H9 (cell line): ENCODE measurements at regions not wholly inside any gene's neighbourhood (a gene's known extent, or its start where the extent isn't known, plus 50 kb on each side); places are given as distances from the start of the nearest gene placed in this dataset.

ENCODE experiments used
- DNase-seq: peaks from one replicate; pipeline ENCODE4 v3.0.0-alpha.2; 2017
- H2AFZ ChIP-seq: one replicate; pipeline ENCODE4 v1.6.1; 2013; ENCODE audit warnings: mild to moderate bottlenecking, low read length, control low read depth, moderate library complexity
- H2AK5ac ChIP-seq: 2 replicates; pipeline ENCODE4 v1.6.1; 2013; ENCODE audit warnings: low read length, control low read depth, mixed read lengths; ENCODE audit not compliant: insufficient read length
- H2BK120ac ChIP-seq: one replicate; pipeline ENCODE4 v1.6.1; 2013; ENCODE audit warnings: low read depth, mild to moderate bottlenecking, low read length, control low read depth, inconsistent platforms; ENCODE audit not compliant: poor library complexity, severe bottlenecking
- H2BK12ac ChIP-seq: 2 replicates; pipeline ENCODE4 v1.6.1; 2013; ENCODE audit warnings: low read length, control low read depth, mixed read lengths, low read depth; ENCODE audit not compliant: insufficient read length
- H2BK15ac ChIP-seq: 2 replicates; pipeline ENCODE4 v1.6.1; 2013; ENCODE audit warnings: low read depth, low read length, control low read depth
- H2BK20ac ChIP-seq: one replicate; pipeline ENCODE4 v1.6.1; 2013; ENCODE audit warnings: low read depth, mild to moderate bottlenecking, low read length, control low read depth, inconsistent platforms; ENCODE audit not compliant: poor library complexity, severe bottlenecking
- H2BK5ac ChIP-seq: 2 replicates; pipeline ENCODE4 v1.6.1; 2013; ENCODE audit warnings: low read length, control low read depth, mixed read lengths; ENCODE audit not compliant: insufficient read length
- H3K14ac ChIP-seq: 2 replicates; pipeline ENCODE4 v1.6.1; 2013; ENCODE audit warnings: low read length, control low read depth; ENCODE audit not compliant: insufficient read depth
- H3K18ac ChIP-seq: 2 replicates; pipeline ENCODE4 v1.6.1; 2013; ENCODE audit warnings: low read depth, mild to moderate bottlenecking, mixed read lengths, low read length, control low read depth; ENCODE audit not compliant: insufficient read length
- H3K23ac ChIP-seq: 2 replicates; pipeline ENCODE4 v1.6.1; 2013; ENCODE audit warnings: low read length, control low read depth, mixed read lengths, low read depth; ENCODE audit not compliant: insufficient read length
- H3K23me2 ChIP-seq: 2 replicates; pipeline ENCODE4 v1.6.1; 2013; ENCODE audit warnings: low read depth, mild to moderate bottlenecking, mixed read lengths, low read length, control low read depth; ENCODE audit not compliant: insufficient read length, poor library complexity, severe bottlenecking
- H3K27ac ChIP-seq: 2 replicates; pipeline ENCODE4 v1.5.1; 2013; ENCODE audit warnings: low read length, control low read depth, mixed read lengths, low read depth; ENCODE audit not compliant: insufficient read length
- H3K27me3 ChIP-seq: 2 replicates; pipeline ENCODE4 v1.6.1; 2013; ENCODE audit warnings: low read length, control low read depth, inconsistent platforms; ENCODE audit not compliant: insufficient read depth
- H3K4ac ChIP-seq: 2 replicates; pipeline ENCODE4 v1.6.1; 2013; ENCODE audit warnings: low read depth, mild to moderate bottlenecking, control low read depth, inconsistent platforms, low read length, moderate library complexity
- H3K4me1 ChIP-seq: 2 replicates; pipeline ENCODE4 v1.6.1; 2013; ENCODE audit warnings: low read length, control low read depth, inconsistent platforms; ENCODE audit not compliant: insufficient read depth
- H3K4me2 ChIP-seq: 2 replicates; pipeline ENCODE4 v1.6.1; 2013; ENCODE audit warnings: low read length, control low read depth, mixed read lengths; ENCODE audit not compliant: insufficient read length, insufficient read depth
- H3K56ac ChIP-seq: 2 replicates; pipeline ENCODE4 v1.6.1; 2013; ENCODE audit warnings: low read depth, mild to moderate bottlenecking, mixed read lengths, low read length, control low read depth; ENCODE audit not compliant: insufficient read length
- H3K79me1 ChIP-seq: 2 replicates; pipeline ENCODE4 v1.6.1; 2013; ENCODE audit warnings: low read depth, mild to moderate bottlenecking, moderate library complexity, low read length, control low read depth, inconsistent platforms; ENCODE audit not compliant: insufficient read depth, poor library complexity, severe bottlenecking
- H3K79me2 ChIP-seq: 2 replicates; pipeline ENCODE4 v1.6.1; 2013; ENCODE audit warnings: low read length, control low read depth, inconsistent platforms; ENCODE audit not compliant: insufficient read depth
- H3K9ac ChIP-seq: 2 replicates; pipeline ENCODE4 v1.6.1; 2013; ENCODE audit warnings: low read length, control low read depth, mixed read lengths; ENCODE audit not compliant: insufficient read length; ENCODE audit errors: extremely low read depth
- H3K9me3 ChIP-seq: one replicate; pipeline ENCODE4 v1.6.1; 2013; ENCODE audit warnings: low read depth, low read length, inconsistent platforms; ENCODE audit not compliant: control insufficient read depth
- H3T11ph ChIP-seq: one replicate; pipeline ENCODE4 v1.6.1; 2013; ENCODE audit warnings: mild to moderate bottlenecking, low read length, control low read depth, inconsistent platforms
- H4K20me1 ChIP-seq: one replicate; pipeline ENCODE4 v1.6.1; 2013; ENCODE audit not compliant: control insufficient read depth, insufficient read length, insufficient read depth
- H4K5ac ChIP-seq: 2 replicates; pipeline ENCODE4 v1.6.1; 2013; ENCODE audit warnings: low read depth, mild to moderate bottlenecking, mixed read lengths, low read length, control low read depth; ENCODE audit not compliant: insufficient read length
- H4K8ac ChIP-seq: replicated peaks from 2 replicates; pipeline ENCODE4 v1.6.1; 2013; ENCODE audit warnings: low read length, control low read depth, mixed read lengths, low read depth; ENCODE audit not compliant: insufficient read length
- H4K91ac ChIP-seq: 2 replicates; pipeline ENCODE4 v1.6.1; 2013; ENCODE audit warnings: low read depth, mild to moderate bottlenecking, moderate library complexity, mixed read lengths, low read length, control low read depth; ENCODE audit not compliant: insufficient read length
- H3K27ac Mint-ChIP-seq, 3 experiments: 2 replicates in 2 of 3; 3 replicates in 1 of 3; pipeline ENCODE4 v1.8.0; 2020 to 2021; ENCODE audit warnings: mixed read lengths in 3 of 3, mild to moderate bottlenecking in 1 of 3, moderate library complexity in 1 of 3
- H3K27me3 Mint-ChIP-seq: 2 replicates; pipeline ENCODE4 v1.8.0; 2021; ENCODE audit warnings: low read depth, mild to moderate bottlenecking, moderate library complexity, mixed read lengths
- H3K36me3 Mint-ChIP-seq, 3 experiments: 2 replicates in 2 of 3; 3 replicates in 1 of 3; pipeline ENCODE4 v1.8.0; 2020 to 2021; ENCODE audit warnings: low read depth in 3 of 3, mixed read lengths in 3 of 3; ENCODE audit not compliant: insufficient read depth in 1 of 3
- H3K4me1 Mint-ChIP-seq, 2 experiments: 2 replicates each; pipeline ENCODE4 v1.8.0; 2020; ENCODE audit warnings: mixed read lengths in 2 of 2
- H3K4me3 Mint-ChIP-seq, 2 experiments: 2 replicates in 1 of 2; 3 replicates in 1 of 2; pipeline ENCODE4 v1.8.0; 2020 to 2021; ENCODE audit warnings: mild to moderate bottlenecking in 2 of 2, mixed read lengths in 2 of 2, moderate library complexity in 1 of 2
- H3K9me3 Mint-ChIP-seq, 2 experiments: 2 replicates in 1 of 2; 3 replicates in 1 of 2; pipeline ENCODE4 v1.8.0; 2020; ENCODE audit warnings: mild to moderate bottlenecking in 2 of 2, mixed read lengths in 2 of 2, moderate library complexity in 1 of 2
- WGBS: extraction: QIAGEN DNeasy Blood & Tissue Kit; methylation state at CpG from one replicate; pipeline ENCODE4 v1.1.7; 2013; ENCODE audit warnings: missing lambda C conversion rate, low lambda C conversion rate, mixed read lengths; ENCODE audit not compliant: insufficient read length; ENCODE audit errors: extremely low coverage; 5-methylcytosine and 5-hydroxymethylcytosine counted together
- TF ChIP-seq, protein P1 (sequence below): fragments of 200-600 bp; sonication (generic); conservative IDR thresholded peaks from 3 replicates; pipeline ENCODE4 v1.8.0; 2021; ENCODE audit warnings: antibody characterized with exemption, mild to moderate bottlenecking

DNA sequence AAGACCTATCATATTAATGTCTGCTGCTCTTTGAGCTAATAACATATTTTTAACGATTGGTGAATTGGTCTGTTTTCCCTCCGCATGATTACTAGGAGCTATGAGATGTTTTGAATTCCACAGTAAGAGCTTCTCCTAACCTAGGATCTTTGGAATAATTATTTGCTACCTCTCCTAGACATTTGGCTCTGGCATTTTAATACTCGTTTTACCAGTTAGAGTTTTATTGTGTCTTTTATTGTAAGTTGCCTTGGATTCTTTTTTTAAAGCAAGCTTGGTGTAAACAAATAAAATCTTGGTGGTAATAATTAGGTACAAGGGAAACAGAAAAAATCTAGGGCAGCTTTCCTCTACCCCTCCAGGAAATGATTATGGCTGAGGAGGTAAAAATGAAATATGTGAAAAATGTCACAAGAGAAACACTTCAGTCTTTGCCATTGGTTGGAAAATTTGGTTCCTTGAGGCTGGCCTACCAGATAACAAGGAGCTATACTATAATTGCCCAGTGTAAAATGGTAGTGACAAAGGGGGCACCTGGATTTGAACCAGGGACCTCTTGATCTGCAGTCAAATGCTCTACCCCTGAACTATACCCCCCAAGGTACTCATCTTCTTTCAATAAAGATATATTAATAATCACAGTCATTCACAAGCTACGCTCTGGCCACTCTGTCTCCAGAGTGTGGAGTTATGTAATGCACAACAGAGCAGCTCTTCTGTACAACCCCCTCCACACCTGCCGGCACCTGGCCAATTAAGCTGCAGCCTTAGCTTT, 85.4 kb downstream of the ZNF777 start:
- Histone ChIP-seq H2AK5ac (no peak overlapping the region), H4K5ac (no peak overlapping the region), H2BK15ac (no peak overlapping the region), H2BK12ac (no peak overlapping the region), H2BK120ac (no peak overlapping the region), H3K4ac (no peak overlapping the region), H3K23ac (no peak overlapping the region), H3K4me2 (no peak overlapping the region), H3T11ph (no peak overlapping the region), H3K79me2 (no peaks in the 10 kb centered on the region), H3K9me3 (peaks cover 5% of the 10 kb centered on the region), H3K56ac (no peak overlapping the region), H3K79me1 (no peaks in the 10 kb centered on the region), H3K14ac (no peak overlapping the region), H2BK20ac (no peak overlapping the region), H2BK5ac (no peak overlapping the region), H3K23me2 (no peaks in the 10 kb centered on the region), H4K8ac (no peak overlapping the region), H3K27me3 (no peaks in the 10 kb centered on the region), H4K91ac (no peak overlapping the region), H3K4me1 (no peaks in the 10 kb centered on the region), H4K20me1 (no peaks in the 10 kb centered on the region), H3K18ac (no peak overlapping the region), H3K9ac (no peak overlapping the region), H2AFZ (no peak overlapping the region), H3K27ac (no peak overlapping the region)
- no CpG with 5 or more reads among the region's 5 CpGs for WGBS
- no peaks in the 10 kb centered on the region for H3K4me1 Mint-ChIP-seq
- peaks cover 8% of the 10 kb centered on the region for H3K27me3 Mint-ChIP-seq
- TF ChIP-seq, protein P1, sequence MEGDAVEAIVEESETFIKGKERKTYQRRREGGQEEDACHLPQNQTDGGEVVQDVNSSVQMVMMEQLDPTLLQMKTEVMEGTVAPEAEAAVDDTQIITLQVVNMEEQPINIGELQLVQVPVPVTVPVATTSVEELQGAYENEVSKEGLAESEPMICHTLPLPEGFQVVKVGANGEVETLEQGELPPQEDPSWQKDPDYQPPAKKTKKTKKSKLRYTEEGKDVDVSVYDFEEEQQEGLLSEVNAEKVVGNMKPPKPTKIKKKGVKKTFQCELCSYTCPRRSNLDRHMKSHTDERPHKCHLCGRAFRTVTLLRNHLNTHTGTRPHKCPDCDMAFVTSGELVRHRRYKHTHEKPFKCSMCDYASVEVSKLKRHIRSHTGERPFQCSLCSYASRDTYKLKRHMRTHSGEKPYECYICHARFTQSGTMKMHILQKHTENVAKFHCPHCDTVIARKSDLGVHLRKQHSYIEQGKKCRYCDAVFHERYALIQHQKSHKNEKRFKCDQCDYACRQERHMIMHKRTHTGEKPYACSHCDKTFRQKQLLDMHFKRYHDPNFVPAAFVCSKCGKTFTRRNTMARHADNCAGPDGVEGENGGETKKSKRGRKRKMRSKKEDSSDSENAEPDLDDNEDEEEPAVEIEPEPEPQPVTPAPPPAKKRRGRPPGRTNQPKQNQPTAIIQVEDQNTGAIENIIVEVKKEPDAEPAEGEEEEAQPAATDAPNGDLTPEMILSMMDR: no peak
- peaks cover 38 to 40% of the 10 kb centered on the region in 2 experiments for H3K9me3 Mint-ChIP-seq
- DNase-seq: no peak
- no peak overlapping the region for H3K27ac Mint-ChIP-seq
- no peak overlapping the region for H3K4me3 Mint-ChIP-seq
- H3K36me3 Mint-ChIP-seq: peaks cover 2 to 14% (median 13%) of the 10 kb centered on the region in 3 experiments; a peak in 6 of 7 replicates
